A673 (cell line): ENCODE measurements at regions not wholly inside any gene's neighbourhood (a gene's known extent, or its start where the extent isn't known, plus 50 kb on each side); places are given as distances from the start of the nearest gene placed in this dataset.

Experiments used
- CTCF ChIP-seq: fragments of 300-800, 200-600 bp; sonication (generic); conservative IDR thresholded peaks from 2 replicates; pipeline ENCODE4 v1.5.1; 2017; ENCODE audit warnings: low read depth, mild to moderate bottlenecking, antibody characterized with exemption, low read length, moderate library complexity, mixed read lengths
- EZH2 ChIP-seq: fragments of 200-600 bp; sonication (generic); IDR thresholded peaks from 2 replicates; pipeline ENCODE4 v1.6.1; 2017; ENCODE audit warnings: borderline replicate concordance, low read depth, mild to moderate bottlenecking, mixed read lengths, antibody characterized with exemption, low read length; ENCODE audit not compliant: poor library complexity, severe bottlenecking

- TF ChIP-seq CTCF (no peak), EZH2 (no peak)
Measured at GRCh38 chr17:14737984-14738651, 437.2 kb downstream of the HS3ST3B1 start.
